ENCODE measurements at regions not wholly inside any gene's neighbourhood (a gene's known extent, or its start where the extent isn't known, plus 50 kb on each side); places are given as distances from the start of the nearest gene placed in this dataset.

- TF ChIP-seq POLR2A (IDR thresholded peaks at IDR 0.05), result no peak
- TF ChIP-seq CTCF (IDR thresholded peaks at IDR 0.05), result no peak
Observed at GRCh38 chr1:189220750-189221149, 1256.9 kb downstream of the BRINP3 start.
